ENCODE measurements at regions not wholly inside any gene's neighbourhood (a gene's known extent, or its start where the extent isn't known, plus 50 kb on each side); places are given as distances from the start of the nearest gene placed in this dataset.

DNA sequence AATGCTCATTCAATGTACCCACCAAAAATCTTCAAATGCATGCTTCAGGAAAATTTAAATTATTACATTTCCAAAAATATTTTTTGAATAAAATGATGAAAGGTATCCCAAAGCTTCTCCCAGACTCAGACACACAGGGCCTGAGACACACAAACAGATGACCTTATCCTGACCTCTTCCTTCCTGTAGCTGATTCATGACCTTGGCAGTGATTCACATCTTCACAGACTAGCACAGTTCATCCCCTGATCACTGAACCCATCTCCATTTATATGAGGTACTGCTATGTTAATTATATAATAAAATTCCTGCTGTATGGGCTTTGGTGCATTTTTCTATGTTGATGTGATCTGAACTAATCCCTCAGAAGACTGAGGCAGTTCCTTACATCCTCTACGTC lies 265.0 kb upstream of the GLI3 start:
- TF ChIP-seq ARID2 (IDR thresholded peaks at IDR 0.05), result no peak
- TF ChIP-seq, protein P1, sequence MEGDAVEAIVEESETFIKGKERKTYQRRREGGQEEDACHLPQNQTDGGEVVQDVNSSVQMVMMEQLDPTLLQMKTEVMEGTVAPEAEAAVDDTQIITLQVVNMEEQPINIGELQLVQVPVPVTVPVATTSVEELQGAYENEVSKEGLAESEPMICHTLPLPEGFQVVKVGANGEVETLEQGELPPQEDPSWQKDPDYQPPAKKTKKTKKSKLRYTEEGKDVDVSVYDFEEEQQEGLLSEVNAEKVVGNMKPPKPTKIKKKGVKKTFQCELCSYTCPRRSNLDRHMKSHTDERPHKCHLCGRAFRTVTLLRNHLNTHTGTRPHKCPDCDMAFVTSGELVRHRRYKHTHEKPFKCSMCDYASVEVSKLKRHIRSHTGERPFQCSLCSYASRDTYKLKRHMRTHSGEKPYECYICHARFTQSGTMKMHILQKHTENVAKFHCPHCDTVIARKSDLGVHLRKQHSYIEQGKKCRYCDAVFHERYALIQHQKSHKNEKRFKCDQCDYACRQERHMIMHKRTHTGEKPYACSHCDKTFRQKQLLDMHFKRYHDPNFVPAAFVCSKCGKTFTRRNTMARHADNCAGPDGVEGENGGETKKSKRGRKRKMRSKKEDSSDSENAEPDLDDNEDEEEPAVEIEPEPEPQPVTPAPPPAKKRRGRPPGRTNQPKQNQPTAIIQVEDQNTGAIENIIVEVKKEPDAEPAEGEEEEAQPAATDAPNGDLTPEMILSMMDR (IDR thresholded peaks at IDR 0.05 in 2 of 3, conservative IDR thresholded peaks at IDR 0.05 in 1 of 3; ENCODE audit: insufficient read depth in 2 of 3, low read depth in 1 of 3, low read length in 3 of 3), result no peak
- TF ChIP-seq FOXA1 (IDR thresholded peaks at IDR 0.05; ENCODE audit: borderline replicate concordance), result no peak

Data from K562 (cell line).